GM04504 (cell line): ENCODE measurements at regions not wholly inside any gene's neighbourhood (a gene's known extent, or its start where the extent isn't known, plus 50 kb on each side); places are given as distances from the start of the nearest gene placed in this dataset.

Source experiments
- DNase-seq: peaks from one replicate; pipeline ENCODE4 v3.0.0-alpha.2; 2012; ENCODE audit warnings: low read depth

GRCh38 chr3:104854468-104854867 lies 512.2 kb upstream of the ALCAM start:
- DNase-seq: no peak

- DNase-seq: no peak
These were observed 511.0 kb upstream of the ALCAM start for GRCh38 chr3:104855702-104856101.

GRCh38 chr3:104856741-104857140 lies 510.0 kb upstream of the ALCAM start:
- no peak for DNase-seq

- no peak for DNase-seq
These were observed 498.4 kb upstream of the ALCAM start for GRCh38 chr3:104868291-104868690.

GRCh38 chr3:104870276-104870675 lies 496.4 kb upstream of the ALCAM start:
- no peak for DNase-seq

GRCh38 chr3:104873331-104873730 lies 493.4 kb upstream of the ALCAM start:
- DNase-seq: no peak

GRCh38 chr3:104878395-104878794 lies 488.3 kb upstream of the ALCAM start:
- DNase-seq: no peak

GRCh38 chr3:104879919-104880318 lies 486.8 kb upstream of the ALCAM start:
- DNase-seq: no peak

GRCh38 chr3:104885214-104885814 lies 481.4 kb upstream of the ALCAM start:
- DNase-seq: no peak

GRCh38 chr3:104886220-104886995 lies 480.3 kb upstream of the ALCAM start:
- no peak for DNase-seq

GRCh38 chr3:104887069-104887468 lies 479.6 kb upstream of the ALCAM start:
- DNase-seq: peak; percentile 24

GRCh38 chr3:104887619-104888018 lies 479.1 kb upstream of the ALCAM start:
- no peak for DNase-seq

- DNase-seq: no peak
These were observed 474.7 kb upstream of the ALCAM start for GRCh38 chr3:104892044-104892443.

- no peak for DNase-seq
These were observed 470.1 kb upstream of the ALCAM start for GRCh38 chr3:104896624-104897023.

GRCh38 chr3:104901396-104901795 lies 465.3 kb upstream of the ALCAM start:
- DNase-seq: no peak

- no peak for DNase-seq
These were observed 463.6 kb upstream of the ALCAM start for GRCh38 chr3:104903064-104903463.

- DNase-seq: no peak
These were observed 460.6 kb upstream of the ALCAM start for GRCh38 chr3:104906001-104906639.

GRCh38 chr3:104907507-104907906 lies 459.2 kb upstream of the ALCAM start:
- DNase-seq: peak; percentile 33

GRCh38 chr3:104908761-104909160 lies 457.9 kb upstream of the ALCAM start:
- DNase-seq: no peak

GRCh38 chr3:104909198-104909597 lies 457.5 kb upstream of the ALCAM start:
- DNase-seq: peak; percentile 36

GRCh38 chr3:104909721-104910120 lies 457.0 kb upstream of the ALCAM start:
- DNase-seq: no peak

- no peak for DNase-seq
These were observed 455.3 kb upstream of the ALCAM start for GRCh38 chr3:104911376-104911775.

GRCh38 chr3:104916971-104917370 lies 449.7 kb upstream of the ALCAM start:
- DNase-seq: no peak
